HL-60 (cell line): ENCODE measurements at regions not wholly inside any gene's neighbourhood (a gene's known extent, or its start where the extent isn't known, plus 50 kb on each side); places are given as distances from the start of the nearest gene placed in this dataset.

Experiments used
- REST ChIP-seq: IDR thresholded peaks from 2 replicates; pipeline ENCODE4 v1.6.1; 2012; ENCODE audit warnings: low read depth; ENCODE audit not compliant: insufficient replicate concordance
- TF ChIP-seq, protein P1 (sequence below): IDR thresholded peaks from one replicate; pipeline ENCODE4 v1.5.1; 2011; ENCODE audit warnings: low read length, control low read depth, inconsistent platforms; ENCODE audit not compliant: insufficient read depth

- TF ChIP-seq, protein P1, sequence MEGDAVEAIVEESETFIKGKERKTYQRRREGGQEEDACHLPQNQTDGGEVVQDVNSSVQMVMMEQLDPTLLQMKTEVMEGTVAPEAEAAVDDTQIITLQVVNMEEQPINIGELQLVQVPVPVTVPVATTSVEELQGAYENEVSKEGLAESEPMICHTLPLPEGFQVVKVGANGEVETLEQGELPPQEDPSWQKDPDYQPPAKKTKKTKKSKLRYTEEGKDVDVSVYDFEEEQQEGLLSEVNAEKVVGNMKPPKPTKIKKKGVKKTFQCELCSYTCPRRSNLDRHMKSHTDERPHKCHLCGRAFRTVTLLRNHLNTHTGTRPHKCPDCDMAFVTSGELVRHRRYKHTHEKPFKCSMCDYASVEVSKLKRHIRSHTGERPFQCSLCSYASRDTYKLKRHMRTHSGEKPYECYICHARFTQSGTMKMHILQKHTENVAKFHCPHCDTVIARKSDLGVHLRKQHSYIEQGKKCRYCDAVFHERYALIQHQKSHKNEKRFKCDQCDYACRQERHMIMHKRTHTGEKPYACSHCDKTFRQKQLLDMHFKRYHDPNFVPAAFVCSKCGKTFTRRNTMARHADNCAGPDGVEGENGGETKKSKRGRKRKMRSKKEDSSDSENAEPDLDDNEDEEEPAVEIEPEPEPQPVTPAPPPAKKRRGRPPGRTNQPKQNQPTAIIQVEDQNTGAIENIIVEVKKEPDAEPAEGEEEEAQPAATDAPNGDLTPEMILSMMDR: no peak
- TF ChIP-seq REST: no peak
Measured at GRCh38 chr5:53405396-53405795, 75.0 kb upstream of the FST start.
